ENCODE measurements at regions not wholly inside any gene's neighbourhood (a gene's known extent, or its start where the extent isn't known, plus 50 kb on each side); places are given as distances from the start of the nearest gene placed in this dataset.

- TF ChIP-seq POLR2AphosphoS5 (IDR thresholded peaks at IDR 0.05; ENCODE audit: insufficient read depth in 1 of 2, low read depth in 1 of 2) (no peak), CTCF (IDR thresholded peaks at IDR 0.05) (no peak), POLR2A (IDR thresholded peaks at IDR 0.05) (no peak)
Measured at GRCh38 chr4:137180349-137180748, 351.9 kb downstream of the PCDH18 start.

Measured in vagina (tissue), 2 donors.